Activated naive CD8-positive, alpha-beta T cell (primary cell): ENCODE measurements at regions not wholly inside any gene's neighbourhood (a gene's known extent, or its start where the extent isn't known, plus 50 kb on each side); places are given as distances from the start of the nearest gene placed in this dataset.
"Not testable (repeated sequence)": the region's sequence is repeated elsewhere in the genome, so short reads cannot be mapped to it uniquely, and the experiment has no call there.

Experiments used
- H3K27ac Mint-ChIP-seq: one replicate; pipeline ENCODE4 v1.8.0; 2021; ENCODE audit warnings: mixed read lengths
- H3K27me3 Mint-ChIP-seq: one replicate; pipeline ENCODE4 v1.8.0; 2021; ENCODE audit warnings: mixed read lengths
- H3K36me3 Mint-ChIP-seq: one replicate; pipeline ENCODE4 v1.8.0; 2021; ENCODE audit warnings: mixed read lengths
- H3K4me1 Mint-ChIP-seq: one replicate; pipeline ENCODE4 v1.8.0; 2021; ENCODE audit warnings: low read depth, mixed read lengths
- H3K4me3 Mint-ChIP-seq: one replicate; pipeline ENCODE4 v1.8.0; 2021; ENCODE audit warnings: mild to moderate bottlenecking, mixed read lengths
- H3K9me3 Mint-ChIP-seq: one replicate; pipeline ENCODE4 v1.8.0; 2021; ENCODE audit warnings: low read depth, mixed read lengths

- H3K27ac Mint-ChIP-seq = no peak overlapping the region
Observed at GRCh38 chr6:90887764-90888163, 300.9 kb upstream of the MAP3K7 start.

GRCh38 chr6:90885611-90886056, 298.8 kb upstream of the MAP3K7 start:
- Mint-ChIP-seq H3K27me3 (peaks cover 7% of the 10 kb centered on the region), H3K4me3 (no peak overlapping the region), H3K27ac (no peak overlapping the region), H3K9me3 (peaks cover 6% of the 10 kb centered on the region), H3K4me1 (no peaks in the 10 kb centered on the region), H3K36me3 (no peaks in the 10 kb centered on the region)

More at GRCh38 chr6:90887764-90888163, 300.9 kb upstream of the MAP3K7 start:
- Mint-ChIP-seq H3K4me1 (no peaks in the 10 kb centered on the region), H3K9me3 (peaks cover 6% of the 10 kb centered on the region), H3K4me3 (no peak overlapping the region), H3K27me3 (peaks cover 5% of the 10 kb centered on the region), H3K36me3 (no peaks in the 10 kb centered on the region)

- H3K27me3 Mint-ChIP-seq, H3K4me1 Mint-ChIP-seq, H3K27ac Mint-ChIP-seq, H3K4me3 Mint-ChIP-seq, H3K36me3 Mint-ChIP-seq, H3K9me3 Mint-ChIP-seq: not testable (repeated sequence)
Observed at GRCh38 chr6:90885137-90885536, 298.3 kb upstream of the MAP3K7 start.

GRCh38 chr6:90877616-90878015, 290.7 kb upstream of the MAP3K7 start:
- Mint-ChIP-seq H3K27me3 (peaks cover 9% of the 10 kb centered on the region), H3K4me3 (no peak overlapping the region), H3K9me3 (peaks cover 4% of the 10 kb centered on the region), H3K27ac (no peak overlapping the region), H3K36me3 (no peaks in the 10 kb centered on the region), H3K4me1 (no peaks in the 10 kb centered on the region)

- no peaks in the 10 kb centered on the region for H3K4me1 Mint-ChIP-seq
- no peaks in the 10 kb centered on the region for H3K36me3 Mint-ChIP-seq
- no peak overlapping the region for H3K4me3 Mint-ChIP-seq
- H3K9me3 Mint-ChIP-seq = peaks cover 4% of the 10 kb centered on the region
- H3K27me3 Mint-ChIP-seq = peaks cover 11% of the 10 kb centered on the region
- no peak overlapping the region for H3K27ac Mint-ChIP-seq
Observed at GRCh38 chr6:90874931-90875330, 288.1 kb upstream of the MAP3K7 start.

- Mint-ChIP-seq H3K4me1 (no peaks in the 10 kb centered on the region), H3K27me3 (peaks cover 6% of the 10 kb centered on the region), H3K36me3 (no peaks in the 10 kb centered on the region), H3K27ac (no peak overlapping the region), H3K9me3 (no peaks in the 10 kb centered on the region), H3K4me3 (no peak overlapping the region)
Observed at GRCh38 chr6:90872981-90873380, 286.1 kb upstream of the MAP3K7 start.

- H3K4me1 Mint-ChIP-seq = no peaks in the 10 kb centered on the region
- no peak overlapping the region for H3K4me3 Mint-ChIP-seq
- H3K27ac Mint-ChIP-seq = no peak overlapping the region
- H3K36me3 Mint-ChIP-seq = no peaks in the 10 kb centered on the region
- H3K9me3 Mint-ChIP-seq = no peaks in the 10 kb centered on the region
- peaks cover 3% of the 10 kb centered on the region for H3K27me3 Mint-ChIP-seq
Observed at GRCh38 chr6:90870561-90870960, 283.7 kb upstream of the MAP3K7 start.

GRCh38 chr6:90868656-90869055, 281.8 kb upstream of the MAP3K7 start:
- Mint-ChIP-seq H3K4me1 (no peaks in the 10 kb centered on the region), H3K9me3 (no peaks in the 10 kb centered on the region), H3K36me3 (no peaks in the 10 kb centered on the region), H3K4me3 (no peak overlapping the region), H3K27me3 (peaks cover 3% of the 10 kb centered on the region), H3K27ac (no peak overlapping the region)

GRCh38 chr6:90868256-90868655, 281.4 kb upstream of the MAP3K7 start:
- no peak overlapping the region for H3K4me3 Mint-ChIP-seq
- peaks cover 3% of the 10 kb centered on the region for H3K27me3 Mint-ChIP-seq
- no peak overlapping the region for H3K27ac Mint-ChIP-seq
- no peaks in the 10 kb centered on the region for H3K9me3 Mint-ChIP-seq
- H3K36me3 Mint-ChIP-seq = no peaks in the 10 kb centered on the region
- no peaks in the 10 kb centered on the region for H3K4me1 Mint-ChIP-seq

GRCh38 chr6:90865513-90865912, 278.6 kb upstream of the MAP3K7 start:
- Mint-ChIP-seq H3K4me1 (peaks cover 3% of the 10 kb centered on the region), H3K27me3 (peaks cover 5% of the 10 kb centered on the region), H3K9me3 (no peaks in the 10 kb centered on the region), H3K27ac (no peak overlapping the region), H3K36me3 (no peaks in the 10 kb centered on the region), H3K4me3 (no peak overlapping the region)

- H3K4me1 Mint-ChIP-seq = peaks cover 3% of the 10 kb centered on the region
- H3K36me3 Mint-ChIP-seq = no peaks in the 10 kb centered on the region
- H3K4me3 Mint-ChIP-seq = no peak overlapping the region
- peaks cover 5% of the 10 kb centered on the region for H3K27me3 Mint-ChIP-seq
- no peaks in the 10 kb centered on the region for H3K9me3 Mint-ChIP-seq
- H3K27ac Mint-ChIP-seq = no peak overlapping the region
Observed at GRCh38 chr6:90863043-90863442, 276.2 kb upstream of the MAP3K7 start.

- peaks cover 9% of the 10 kb centered on the region for H3K27me3 Mint-ChIP-seq
- no peaks in the 10 kb centered on the region for H3K36me3 Mint-ChIP-seq
- no peak overlapping the region for H3K27ac Mint-ChIP-seq
- peaks cover 3% of the 10 kb centered on the region for H3K4me1 Mint-ChIP-seq
- no peaks in the 10 kb centered on the region for H3K9me3 Mint-ChIP-seq
- H3K4me3 Mint-ChIP-seq = no peak overlapping the region
Observed at GRCh38 chr6:90860822-90861601, 274.1 kb upstream of the MAP3K7 start.

GRCh38 chr6:90859612-90860011, 272.7 kb upstream of the MAP3K7 start:
- Mint-ChIP-seq H3K27me3 (peaks cover 15% of the 10 kb centered on the region), H3K36me3 (no peaks in the 10 kb centered on the region), H3K27ac (no peak overlapping the region), H3K4me1 (peaks cover 3% of the 10 kb centered on the region), H3K9me3 (no peaks in the 10 kb centered on the region), H3K4me3 (no peak overlapping the region)

- Mint-ChIP-seq H3K36me3 (no peaks in the 10 kb centered on the region), H3K27ac (no peak overlapping the region)
Observed at GRCh38 chr6:90859056-90859455, 272.2 kb upstream of the MAP3K7 start.

GRCh38 chr6:90849686-90850085, 262.8 kb upstream of the MAP3K7 start:
- Mint-ChIP-seq H3K9me3 (no peaks in the 10 kb centered on the region), H3K36me3 (no peaks in the 10 kb centered on the region), H3K27ac (no peak overlapping the region), H3K4me1 (no peaks in the 10 kb centered on the region), H3K4me3 (no peak overlapping the region), H3K27me3 (peaks cover 7% of the 10 kb centered on the region)

More at GRCh38 chr6:90859056-90859455, 272.2 kb upstream of the MAP3K7 start:
- peaks cover 3% of the 10 kb centered on the region for H3K4me1 Mint-ChIP-seq
- no peak overlapping the region for H3K4me3 Mint-ChIP-seq
- no peaks in the 10 kb centered on the region for H3K9me3 Mint-ChIP-seq
- H3K27me3 Mint-ChIP-seq = peaks cover 15% of the 10 kb centered on the region

- H3K4me3 Mint-ChIP-seq = no peak overlapping the region
- H3K27ac Mint-ChIP-seq = no peak overlapping the region
Observed at GRCh38 chr6:90846824-90847223, 260.0 kb upstream of the MAP3K7 start.

More at GRCh38 chr6:90846824-90847223, 260.0 kb upstream of the MAP3K7 start:
- H3K27me3 Mint-ChIP-seq = peaks cover 7% of the 10 kb centered on the region
- no peaks in the 10 kb centered on the region for H3K4me1 Mint-ChIP-seq
- H3K9me3 Mint-ChIP-seq = no peaks in the 10 kb centered on the region
- H3K36me3 Mint-ChIP-seq = no peaks in the 10 kb centered on the region
